Glomerular visceral epithelial cell (primary cell): ENCODE measurements at regions not wholly inside any gene's neighbourhood (a gene's known extent, or its start where the extent isn't known, plus 50 kb on each side); places are given as distances from the start of the nearest gene placed in this dataset.
"Not testable (repeated sequence)": the region's sequence is repeated elsewhere in the genome, so short reads cannot be mapped to it uniquely, and the experiment has no call there.

Experiments used
- DNase-seq: peaks from one replicate; pipeline ENCODE4 v3.0.0-alpha.2; 2016; ENCODE audit errors: extremely low spot score

GRCh38 chr11:23563591-23563990 lies 703.3 kb upstream of the CCDC179 start:
- no peak for DNase-seq

- no peak for DNase-seq
These were observed 704.1 kb upstream of the CCDC179 start for GRCh38 chr11:23564370-23564769.

- no peak for DNase-seq
These were observed 708.9 kb upstream of the CCDC179 start for GRCh38 chr11:23569134-23569533.

- DNase-seq: no peak
These were observed 709.3 kb upstream of the CCDC179 start for GRCh38 chr11:23569547-23569946.

- no peak for DNase-seq
These were observed 710.6 kb upstream of the CCDC179 start for GRCh38 chr11:23570828-23571227.

- DNase-seq: no peak
These were observed 713.2 kb upstream of the CCDC179 start for GRCh38 chr11:23573429-23573828.

- DNase-seq: no peak
These were observed 713.9 kb upstream of the CCDC179 start for GRCh38 chr11:23574149-23574548.

- DNase-seq: no peak
These were observed 717.0 kb upstream of the CCDC179 start for GRCh38 chr11:23577296-23577695.

GRCh38 chr11:23585416-23586104 lies 725.3 kb upstream of the CCDC179 start:
- DNase-seq: no peak

GRCh38 chr11:23586173-23586572 lies 725.9 kb upstream of the CCDC179 start:
- no peak for DNase-seq

GRCh38 chr11:23590596-23591308 lies 730.5 kb upstream of the CCDC179 start:
- no peak for DNase-seq

GRCh38 chr11:23594755-23595154 lies 734.5 kb upstream of the CCDC179 start:
- no peak for DNase-seq

GRCh38 chr11:23604966-23605365 lies 744.7 kb upstream of the CCDC179 start:
- no peak for DNase-seq

- DNase-seq: no peak
These were observed 745.9 kb upstream of the CCDC179 start for GRCh38 chr11:23606191-23606590.

- DNase-seq: no peak
These were observed 751.5 kb upstream of the CCDC179 start for GRCh38 chr11:23611726-23612125.

- no peak for DNase-seq
These were observed 760.3 kb upstream of the CCDC179 start for GRCh38 chr11:23620617-23621016.

GRCh38 chr11:23632293-23632692 lies 772.0 kb upstream of the CCDC179 start:
- no peak for DNase-seq

- no peak for DNase-seq
These were observed 784.2 kb upstream of the CCDC179 start for GRCh38 chr11:23644443-23644842.

- DNase-seq: not testable (repeated sequence)
These were observed 792.1 kb upstream of the CCDC179 start for GRCh38 chr11:23652336-23652735.

GRCh38 chr11:23653071-23653675 lies 792.9 kb upstream of the CCDC179 start:
- DNase-seq: no peak

GRCh38 chr11:23668324-23668723 lies 808.0 kb upstream of the CCDC179 start:
- DNase-seq: no peak

GRCh38 chr11:23673366-23673765 lies 813.1 kb upstream of the CCDC179 start:
- DNase-seq: no peak

- DNase-seq: no peak
These were observed 814.6 kb upstream of the CCDC179 start for GRCh38 chr11:23674866-23675265.
